GM18873 (cell line): ENCODE measurements at regions not wholly inside any gene's neighbourhood (a gene's known extent, or its start where the extent isn't known, plus 50 kb on each side); places are given as distances from the start of the nearest gene placed in this dataset.

Source experiments
- ATAC-seq: cut with Tn5 transposase; IDR thresholded peaks from one replicate; pipeline ENCODE4 v1.9.1; 2021; ENCODE audit warnings: mild to moderate bottlenecking, moderate library complexity, moderate number of reproducible peaks; ENCODE audit not compliant: unreplicated experiment, low FRiP score

DNA sequence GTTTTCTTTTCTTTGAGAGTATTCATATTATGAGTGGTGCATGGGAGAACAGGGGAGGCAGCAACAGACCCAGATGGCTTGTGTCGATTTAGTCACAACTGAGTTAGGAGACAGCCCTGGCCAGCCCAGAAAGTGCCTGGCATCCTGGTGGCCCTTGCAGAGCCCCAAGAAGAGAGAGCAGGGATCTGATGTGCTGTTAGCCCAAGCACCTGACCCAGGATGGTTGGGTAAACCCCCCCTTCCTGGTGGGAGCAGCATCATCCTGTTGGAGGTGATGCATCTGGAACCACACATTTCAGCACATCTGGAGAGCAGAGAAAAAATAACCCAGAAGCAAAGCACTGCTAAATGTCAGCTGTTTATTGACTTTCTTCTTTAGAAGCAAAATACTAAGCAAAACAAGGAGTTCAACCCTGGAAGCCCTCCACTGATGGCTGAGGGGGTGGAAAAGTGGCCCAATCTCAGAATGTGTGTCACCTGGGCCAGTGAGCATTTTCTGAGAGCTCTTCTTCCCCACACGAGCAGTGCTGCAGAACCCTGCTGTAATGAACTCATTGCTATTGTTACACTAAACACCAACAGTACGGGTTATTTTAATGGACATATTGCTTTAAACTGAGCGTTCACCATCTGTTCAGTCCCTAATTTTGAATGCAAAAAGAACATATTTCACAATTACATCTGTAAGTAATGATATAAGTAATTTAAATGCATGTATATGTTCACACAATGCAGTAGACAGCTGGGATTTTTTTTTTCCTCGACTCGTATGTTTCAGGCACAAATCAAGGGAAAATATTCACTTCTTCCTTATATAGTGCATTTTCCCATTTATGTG lies 100.6 kb upstream of the SMIM21 start:
- ATAC-seq, result no peak

DNA sequence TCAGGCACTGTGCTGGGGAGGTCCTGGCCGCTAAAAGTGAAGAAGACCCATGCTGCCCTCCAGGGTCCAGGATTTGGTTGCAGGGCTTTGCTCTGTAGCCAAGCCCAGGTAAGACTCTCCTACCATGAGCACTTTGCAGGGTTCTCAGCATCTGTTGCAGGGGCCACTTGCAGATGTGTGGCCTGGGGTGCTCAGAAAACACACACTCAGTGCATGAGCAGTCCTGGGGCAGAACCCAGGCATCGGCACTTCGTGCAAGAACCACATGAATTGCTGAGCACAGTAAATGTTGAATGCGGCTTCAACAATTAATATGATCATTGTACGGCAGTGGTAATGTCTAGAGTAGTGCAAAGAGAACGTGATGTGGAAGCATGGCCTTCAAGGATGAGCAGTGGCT lies 98.5 kb upstream of the SMIM21 start:
- no peak for ATAC-seq

DNA sequence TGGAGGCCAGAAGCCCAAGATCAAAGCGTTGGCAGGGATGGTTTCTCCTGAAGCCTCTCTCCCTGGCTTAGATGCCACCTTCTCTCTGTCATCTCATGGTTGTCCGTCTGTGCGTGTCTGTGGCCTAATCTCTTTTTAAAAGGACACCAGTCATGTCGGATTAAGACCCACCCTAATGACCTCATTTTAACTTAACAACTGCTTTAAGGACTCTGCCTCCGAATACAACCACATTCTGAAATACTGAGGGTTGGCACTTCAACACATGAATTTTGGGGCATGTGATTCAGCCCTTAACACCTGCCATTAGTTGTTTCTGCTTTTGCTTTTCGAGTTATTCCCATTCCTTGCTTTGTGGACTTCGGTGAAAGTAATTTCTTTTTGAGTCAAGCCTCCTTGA lies 97.8 kb upstream of the SMIM21 start:
- no peak for ATAC-seq

DNA sequence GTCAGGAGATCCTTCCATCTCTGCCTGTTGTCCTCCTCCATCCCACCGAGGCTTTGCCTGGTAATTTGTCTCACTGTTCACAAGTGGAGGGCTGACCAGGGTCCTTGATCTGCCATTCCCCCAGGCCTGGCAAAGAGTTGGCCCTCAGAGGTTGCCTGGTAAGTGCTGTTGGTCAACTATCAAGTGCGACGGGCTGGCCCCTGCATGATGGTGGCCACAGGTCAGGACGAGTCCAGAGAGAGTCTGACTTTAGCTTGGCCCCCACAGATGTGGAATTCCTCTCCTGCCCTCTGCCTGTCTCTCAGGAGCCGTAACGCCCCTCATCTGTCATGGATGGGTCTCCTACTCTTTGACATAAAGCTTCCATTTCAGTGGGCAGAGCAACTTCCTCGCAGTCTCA lies 97.3 kb upstream of the SMIM21 start:
- no peak for ATAC-seq

DNA sequence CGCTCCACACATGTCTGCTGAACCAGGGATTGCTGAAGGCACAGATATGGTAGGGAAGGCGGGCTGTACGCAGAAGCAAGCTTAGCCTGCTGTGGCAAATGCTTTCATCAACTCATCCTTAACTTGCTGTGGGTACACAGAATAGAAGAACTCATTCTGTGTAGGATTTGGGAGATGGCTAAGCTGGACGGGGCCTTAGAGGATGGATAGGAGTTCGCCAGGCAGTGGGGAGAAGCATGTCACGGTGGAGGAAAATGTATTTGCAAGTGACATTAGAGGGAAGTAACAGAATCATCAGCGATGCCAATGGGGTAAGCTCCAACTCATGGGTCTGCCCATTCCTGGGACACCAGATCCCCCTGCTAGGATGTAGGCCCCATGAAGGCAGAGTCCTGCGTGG lies 96.7 kb upstream of the SMIM21 start:
- no peak for ATAC-seq

DNA sequence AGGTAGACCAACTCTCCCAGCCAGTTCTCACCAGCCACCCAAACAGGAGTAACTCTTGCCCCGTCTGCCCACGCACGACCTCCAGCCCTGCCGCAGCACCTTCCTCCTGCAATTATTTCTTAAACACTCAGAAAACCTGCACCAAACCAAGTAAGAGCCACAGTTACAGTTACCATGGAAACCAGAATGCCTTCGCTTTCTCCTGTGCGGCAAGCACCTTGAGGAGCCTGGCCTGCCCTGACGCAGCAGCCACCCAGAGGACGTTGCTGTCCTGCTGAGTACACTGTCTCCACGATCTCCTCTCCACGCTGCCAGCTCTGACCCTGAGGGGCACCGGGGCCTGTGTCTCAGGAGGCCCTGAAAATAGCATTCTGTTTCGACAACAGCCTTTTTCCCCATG lies 94.3 kb upstream of the SMIM21 start:
- ATAC-seq, result no peak

DNA sequence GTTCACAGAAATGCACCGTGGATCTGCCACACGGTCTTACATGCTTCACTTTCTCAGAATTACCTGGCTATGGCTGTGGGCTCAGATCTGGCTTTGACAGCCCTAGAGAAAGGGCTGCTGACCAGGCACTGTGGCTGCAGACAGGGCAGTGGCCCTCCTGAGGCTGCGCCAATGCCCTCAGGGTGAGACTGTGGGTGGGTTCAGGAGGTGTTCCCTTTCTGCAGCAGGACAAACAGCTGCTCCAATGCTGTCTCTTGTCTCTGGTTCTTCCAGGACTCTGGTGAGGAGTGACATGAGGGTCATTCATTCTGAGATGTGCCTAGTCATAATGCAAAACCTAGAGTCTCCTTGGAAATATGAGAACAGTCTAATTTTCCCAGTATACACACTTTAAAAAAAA lies 90.5 kb upstream of the SMIM21 start:
- no peak for ATAC-seq

DNA sequence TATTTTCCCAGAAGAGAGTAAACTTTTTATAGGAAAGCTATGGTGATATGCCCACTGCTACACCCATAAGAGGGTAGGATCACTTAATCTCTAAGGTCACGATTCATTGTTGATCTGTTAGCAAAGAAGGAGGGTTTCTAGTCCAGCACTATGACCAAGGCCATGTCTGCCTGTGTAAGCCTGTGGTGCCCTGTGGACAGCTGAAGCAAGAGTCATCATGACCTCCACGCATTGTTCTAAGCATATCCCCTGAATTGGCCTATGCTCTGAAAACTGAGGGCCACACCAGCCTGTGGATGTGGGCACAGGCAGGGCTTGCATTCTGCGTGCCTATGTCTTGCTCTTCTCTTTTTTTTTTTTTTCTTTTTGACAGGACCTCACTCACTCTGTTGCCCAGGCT lies 89.8 kb upstream of the SMIM21 start:
- no peak for ATAC-seq

DNA sequence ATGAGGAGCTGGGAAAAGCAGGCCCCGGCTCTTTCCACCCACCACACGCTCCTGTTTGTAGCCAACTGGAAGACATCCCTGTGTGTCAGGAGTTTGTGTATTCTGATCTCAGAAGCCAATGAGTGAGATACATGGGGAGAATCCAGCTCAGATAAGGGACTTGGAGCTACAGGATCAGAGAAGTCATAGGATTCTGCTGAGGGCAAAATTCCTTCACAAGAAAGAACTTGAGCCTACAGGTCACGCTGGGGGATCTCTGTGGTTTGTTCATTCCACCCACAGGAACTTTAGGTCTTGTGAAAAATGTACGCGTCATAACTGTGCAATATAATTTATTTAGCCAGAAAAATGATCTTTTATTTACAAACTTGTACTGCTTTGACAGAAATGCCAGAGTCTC lies 80.1 kb upstream of the SMIM21 start:
- no peak for ATAC-seq

DNA sequence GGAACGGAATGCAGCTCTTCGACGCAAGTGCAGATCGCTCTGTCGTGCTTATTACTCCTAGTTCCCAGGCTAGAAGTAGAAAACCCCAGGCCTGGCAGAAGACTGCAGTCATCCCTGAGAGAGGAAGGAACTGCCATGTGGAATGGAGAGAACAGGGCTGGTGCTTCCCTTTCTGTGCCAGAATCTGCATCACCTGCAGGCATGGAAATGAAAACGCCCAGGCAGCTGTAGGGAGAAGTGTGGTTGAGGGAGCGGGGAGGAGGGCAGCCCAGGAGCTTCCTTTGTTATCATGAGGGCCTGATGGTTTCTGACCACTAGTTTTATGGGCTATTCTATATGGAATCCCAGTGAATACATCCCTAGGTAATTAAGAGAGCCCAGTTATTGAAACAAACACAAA lies 79.4 kb upstream of the SMIM21 start:
- no peak for ATAC-seq

DNA sequence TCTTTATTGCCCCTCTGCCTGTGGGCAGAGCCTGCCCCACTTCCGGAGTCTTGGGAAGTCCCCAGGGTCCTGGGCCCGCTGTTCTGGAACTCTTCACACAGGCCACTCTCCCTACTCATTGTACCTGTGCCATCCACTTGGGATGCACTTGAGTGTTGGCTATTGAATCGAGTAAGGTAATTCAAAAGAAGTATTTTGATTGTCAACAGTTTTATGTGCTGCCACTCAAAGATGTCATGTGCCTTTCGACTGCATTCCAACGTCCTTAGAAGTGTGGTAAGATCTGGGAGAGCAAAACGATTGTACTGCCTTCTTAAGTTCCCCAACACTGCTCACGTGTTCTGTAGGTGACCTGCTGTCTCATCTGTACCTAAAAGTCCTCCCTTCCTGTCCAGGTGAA lies 77.0 kb upstream of the SMIM21 start:
- no peak for ATAC-seq

DNA sequence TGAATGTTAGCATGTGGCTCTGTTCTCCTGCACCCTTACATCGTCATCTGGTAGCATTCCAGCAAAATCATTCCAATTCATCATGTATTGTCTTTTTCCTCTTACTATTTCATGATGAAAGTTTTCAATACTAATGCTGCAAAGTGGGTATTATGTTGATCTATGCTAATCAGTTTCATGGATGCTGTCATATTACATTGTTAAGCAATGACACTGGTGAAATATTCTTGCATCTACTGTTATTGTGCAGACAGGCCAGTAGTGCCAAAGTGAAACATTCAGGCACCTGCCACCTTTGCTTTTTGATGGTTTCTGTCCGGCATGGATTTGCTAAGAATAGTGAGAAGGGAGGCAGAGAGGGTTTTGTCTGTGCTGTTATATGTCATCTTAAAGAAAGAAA lies 76.1 kb upstream of the SMIM21 start:
- no peak for ATAC-seq

DNA sequence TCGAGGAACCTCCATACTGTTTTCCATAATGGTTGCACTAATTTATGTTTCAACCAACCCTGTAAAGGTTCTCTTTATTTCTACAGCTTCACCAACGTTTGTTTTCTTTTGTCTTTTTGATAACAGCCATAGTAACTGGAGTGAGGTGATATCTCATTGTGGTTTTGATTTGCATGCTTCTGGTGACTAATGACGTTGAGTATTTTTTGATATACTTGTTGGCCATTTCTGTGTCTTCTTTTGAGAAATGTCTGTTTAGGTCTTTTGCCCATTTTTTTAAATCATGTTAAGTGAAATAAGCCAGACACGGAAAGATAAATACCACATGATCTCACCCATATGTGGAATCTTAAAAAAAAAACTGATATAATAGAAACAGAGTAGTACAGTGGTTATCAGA lies 74.8 kb upstream of the SMIM21 start:
- no peak for ATAC-seq

DNA sequence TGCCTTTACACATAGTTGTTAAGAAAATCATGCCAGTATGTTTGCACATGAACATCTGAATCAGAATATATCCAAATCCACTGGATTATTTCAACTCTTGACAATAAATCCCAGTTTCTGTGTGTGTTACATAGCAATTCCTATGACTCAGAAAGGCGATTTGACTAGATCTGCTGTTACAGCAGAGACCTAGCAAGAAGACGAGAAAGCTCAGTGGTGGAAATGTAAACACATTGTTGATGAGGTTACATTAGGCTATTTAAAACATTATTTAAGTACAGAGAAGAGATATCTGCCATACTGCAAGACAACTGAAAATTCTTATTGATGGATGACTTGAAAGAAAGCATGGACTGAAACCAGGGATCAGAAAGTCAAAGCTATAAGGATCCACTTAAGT lies 73.0 kb upstream of the SMIM21 start:
- ATAC-seq, result no peak

DNA sequence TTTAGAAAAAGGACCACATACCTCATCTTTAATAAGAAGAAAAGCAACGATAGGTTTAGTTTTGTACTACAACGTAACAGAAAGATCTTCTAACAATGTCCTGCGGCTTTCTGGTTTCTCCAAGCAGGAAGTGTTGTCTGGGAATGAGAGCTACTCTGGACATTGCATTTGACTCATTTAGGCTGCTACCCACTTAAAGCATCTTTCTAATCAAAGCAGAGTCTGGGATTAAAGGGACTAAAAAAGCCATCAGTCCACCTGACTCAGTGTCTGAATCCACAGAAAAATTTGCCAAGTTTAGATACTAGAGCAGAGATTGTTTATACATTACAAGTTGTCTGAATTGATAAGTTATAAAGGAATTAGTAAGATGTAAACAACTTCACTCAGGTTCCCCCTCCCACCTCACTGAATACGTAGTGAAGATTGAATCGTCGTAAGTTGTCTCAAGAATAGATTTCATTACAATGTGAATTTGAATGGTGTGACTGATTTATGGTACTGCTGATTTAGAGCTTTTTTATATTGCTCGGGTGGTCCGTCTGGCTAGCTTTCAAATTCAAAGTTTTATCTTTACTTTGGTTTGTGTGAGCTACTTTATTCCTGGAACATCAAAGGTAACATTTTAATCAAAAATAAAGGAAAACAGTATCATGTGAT lies 70.2 kb upstream of the SMIM21 start:
- ATAC-seq, result no peak

DNA sequence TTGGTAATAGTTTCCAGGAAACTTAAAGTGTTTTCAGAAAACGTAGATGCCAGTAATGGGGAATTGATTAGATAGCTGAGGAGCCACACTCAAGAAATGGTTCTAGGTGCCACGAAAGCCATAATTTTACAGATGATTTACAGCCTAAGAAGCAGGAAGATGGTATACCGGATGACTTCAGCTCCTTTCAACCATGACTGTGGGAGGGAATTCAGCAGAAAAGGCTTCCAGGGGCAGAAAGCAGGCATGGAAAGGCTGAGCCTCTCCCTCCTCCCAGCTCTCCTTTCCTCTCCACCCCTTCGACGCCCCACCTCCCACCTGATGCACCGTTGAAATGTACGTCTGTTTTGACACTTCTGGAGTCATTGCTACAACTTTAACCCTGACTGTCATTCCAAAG lies 68.6 kb upstream of the SMIM21 start:
- no peak for ATAC-seq

DNA sequence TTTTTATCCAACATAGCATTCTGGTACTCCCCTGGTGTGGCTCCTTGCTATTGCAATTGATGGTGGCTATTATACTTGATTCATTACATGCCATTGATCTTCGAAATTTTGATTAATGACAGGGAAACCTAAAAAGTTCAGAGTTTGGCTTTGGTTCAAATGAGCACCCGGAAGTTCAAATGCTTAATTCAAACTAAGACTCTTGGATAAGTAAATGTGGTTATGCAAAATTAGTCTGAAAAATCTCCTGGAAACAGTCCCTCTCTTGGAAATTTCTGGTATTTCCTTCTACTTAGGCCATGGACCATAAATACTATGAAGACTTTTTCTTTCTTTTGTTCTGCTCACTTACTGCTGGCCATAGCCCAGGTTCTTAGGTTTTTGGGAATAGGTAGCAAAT lies 65.3 kb upstream of the SMIM21 start:
- no peak for ATAC-seq

DNA sequence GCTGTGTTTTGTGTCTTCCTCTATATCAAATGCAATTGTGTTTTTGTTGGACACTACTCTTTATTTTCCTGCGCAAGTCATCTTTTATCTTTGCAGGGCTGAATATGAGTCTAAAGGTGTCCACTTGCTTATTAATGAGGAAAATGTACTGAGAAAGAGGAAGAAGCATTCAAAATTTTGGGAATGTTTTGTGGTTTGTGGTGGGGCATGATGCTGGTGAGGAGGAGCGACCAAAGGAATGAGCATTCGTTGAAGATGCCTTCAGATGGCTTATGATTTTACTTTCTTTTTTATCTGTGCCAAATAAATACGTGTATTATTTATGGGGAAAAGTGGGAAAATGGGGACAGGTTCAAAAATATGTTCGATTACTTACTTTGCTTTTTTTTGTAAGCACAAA lies 63.9 kb upstream of the SMIM21 start:
- no peak for ATAC-seq

DNA sequence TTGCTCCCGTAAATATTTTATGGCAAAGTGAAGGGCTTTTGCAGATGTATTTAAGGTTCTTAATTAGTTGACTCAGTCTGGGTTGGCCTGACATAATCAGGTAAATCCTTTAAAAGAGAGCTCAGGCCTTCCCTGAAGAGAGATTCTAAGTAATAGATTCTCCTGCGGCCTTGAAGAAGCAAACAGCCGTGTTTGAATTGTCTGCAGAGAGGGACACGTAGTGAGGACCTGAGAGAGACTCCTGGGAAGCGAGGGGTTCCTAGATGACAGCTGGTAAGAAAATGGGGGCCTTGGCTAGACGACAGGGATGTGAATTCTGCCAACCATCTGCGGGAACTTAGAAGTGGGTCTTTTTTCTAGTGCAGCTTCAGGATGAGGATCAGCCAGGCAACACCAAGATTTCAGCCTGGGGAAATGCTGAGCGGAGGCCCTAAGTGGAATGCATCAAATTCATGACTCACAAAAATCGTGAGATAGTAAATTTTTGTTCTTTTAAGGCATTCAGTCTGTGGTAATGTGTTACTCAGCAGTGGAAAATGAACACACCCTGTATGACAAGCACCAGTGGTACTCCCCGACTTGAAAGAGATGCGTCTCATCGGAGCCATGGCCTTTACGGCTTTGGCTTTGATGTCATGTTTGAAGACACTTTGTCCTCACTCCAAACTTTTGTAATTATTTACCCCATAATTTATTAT lies 62.1 kb upstream of the SMIM21 start:
- ATAC-seq, result no peak

DNA sequence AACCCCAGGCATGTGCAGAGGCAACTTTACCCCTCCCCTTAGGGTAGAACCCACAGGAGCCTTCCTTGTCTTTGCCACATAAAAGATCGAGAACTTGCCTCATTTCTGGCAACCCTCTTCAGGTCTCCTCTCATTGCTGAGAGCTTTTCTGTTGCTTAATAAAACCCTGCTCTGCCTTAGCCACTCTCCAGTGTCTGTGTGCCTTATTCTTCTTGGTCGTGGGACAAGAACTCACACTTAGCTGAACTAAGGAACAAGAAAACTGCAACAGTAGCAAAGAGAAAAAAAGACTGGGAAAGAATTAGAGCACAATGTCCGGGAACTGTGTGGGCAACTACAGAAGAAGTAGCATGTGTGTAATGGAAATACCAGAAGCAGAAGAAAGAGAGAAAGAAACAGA lies 56.2 kb upstream of the SMIM21 start:
- no peak for ATAC-seq

DNA sequence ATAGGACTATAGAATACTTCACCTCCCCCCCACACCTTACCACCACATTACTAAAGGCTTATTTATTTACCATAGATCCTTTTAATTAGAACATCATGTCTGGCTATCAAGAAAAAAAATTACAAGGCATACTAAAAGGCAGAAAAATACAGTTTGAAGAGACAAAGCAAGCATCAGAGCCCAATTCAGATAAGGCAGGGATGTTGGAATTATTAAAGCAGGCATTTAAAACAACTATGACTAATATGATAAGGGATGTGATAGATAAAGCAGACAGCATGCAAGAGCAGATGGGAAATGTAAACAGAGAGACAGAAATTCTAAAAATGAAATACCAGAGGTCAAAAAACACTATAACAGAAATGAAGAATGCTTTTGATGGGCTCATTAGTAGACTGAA lies 55.4 kb upstream of the SMIM21 start:
- ATAC-seq, result no peak

DNA sequence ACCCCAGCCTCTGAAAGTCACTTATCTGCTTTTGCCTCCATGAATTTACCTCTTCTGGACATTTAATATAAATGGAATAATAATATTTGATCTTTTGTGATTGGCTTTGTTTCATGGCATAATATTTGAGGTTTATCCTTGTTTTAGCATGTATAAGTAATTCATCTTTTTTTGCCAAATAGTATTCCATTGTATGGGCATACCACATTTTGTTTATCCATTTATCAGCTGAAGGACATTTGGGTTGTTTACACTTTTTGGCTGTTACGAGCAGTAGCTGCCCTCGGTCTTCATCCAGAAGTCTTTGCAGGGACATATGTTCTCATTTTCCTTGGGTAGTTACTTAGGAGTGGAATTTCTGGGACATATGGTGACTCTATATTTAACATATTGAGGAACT lies 53.0 kb upstream of the SMIM21 start:
- no peak for ATAC-seq
